Endothelial cell of umbilical vein (primary cell): ENCODE measurements at regions not wholly inside any gene's neighbourhood (a gene's known extent, or its start where the extent isn't known, plus 50 kb on each side); places are given as distances from the start of the nearest gene placed in this dataset.

Source experiments
- BruUV-seq: library from RNA; stranded (reverse); fragments of 400-500 nt; replicated peaks from 2 replicates; lab custom pipeline; 2021; lab: Mats Ljungman, UMichigan
- CTCF ChIA-PET: fragments of 300-600, 350-600 bp; sonication (Branson Sonifier 250); formaldehyde crosslinking; loops from one replicate; lab custom pipeline; 2021; ENCODE audit warnings: antibody characterized with exemption, inconsistent platforms; lab: Charles Lee
- POLR2A ChIA-PET: fragments of 300-600, 350-600 bp; sonication (Branson Sonifier 250); formaldehyde crosslinking; loops from one replicate; lab custom pipeline; 2021; ENCODE audit warnings: antibody characterized with exemption, inconsistent platforms; lab: Charles Lee
- DNase-seq: peaks from one replicate; pipeline ENCODE4 v3.0.0-alpha.2; 2011; ENCODE audit warnings: low read depth, low spot score
- FAIRE-seq: peaks from 2 replicates; lab custom pipeline; 2011; peaks lifted over from hg19 to GRCh38; lab: Jason Lieb, UNC
- H2AFZ ChIP-seq: 2 replicates; pipeline ENCODE4 v1.6.0; 2012; ENCODE audit warnings: low read depth, low read length, control low read depth, inconsistent platforms
- H3K27ac ChIP-seq: 2 replicates; pipeline ENCODE4 v1.5.1; 2011; ENCODE audit warnings: low read depth, mild to moderate bottlenecking, control low read depth, low read length, moderate library complexity; ENCODE audit not compliant: insufficient read depth
- H3K27me3 ChIP-seq, 2 experiments: 2 replicates each; pipeline versions ENCODE4 v1.6.0 to v1.6.1; 2011; ENCODE audit warnings: low read length in 2 of 2, mixed read lengths in 1 of 2; ENCODE audit not compliant: control insufficient read depth in 2 of 2, insufficient read depth in 2 of 2
- H3K36me3 ChIP-seq, 2 experiments: 2 replicates in 1 of 2; 3 replicates in 1 of 2; pipeline ENCODE4 v1.5.1; 2011; ENCODE audit warnings: low read length in 2 of 2, mild to moderate bottlenecking in 1 of 2, moderate library complexity in 1 of 2; ENCODE audit not compliant: control insufficient read depth in 2 of 2, insufficient read depth in 2 of 2; ENCODE audit errors: extremely low read depth in 1 of 2
- H3K4me1 ChIP-seq: 3 replicates; pipeline ENCODE4 v1.5.1; 2011; ENCODE audit warnings: mild to moderate bottlenecking, low read length; ENCODE audit not compliant: control insufficient read depth, insufficient read depth; ENCODE audit errors: extremely low read depth
- H3K4me2 ChIP-seq: 2 replicates; pipeline ENCODE4 v1.6.1; 2011; ENCODE audit warnings: low read length, control low read depth, mixed read lengths; ENCODE audit not compliant: insufficient read depth
- H3K4me3 ChIP-seq, 3 experiments: fragments of 200-600 bp in 1 of 3; sonication (generic), shearing (Covaris generic) in 1 of 3; replicated peaks in 1 of 3; 2 replicates each; pipeline ENCODE4 v1.5.1; 2011 to 2016; ENCODE audit warnings: control low read depth in 3 of 3, low read length in 3 of 3, mild to moderate bottlenecking in 2 of 3, inconsistent platforms in 1 of 3, low read depth in 1 of 3, moderate library complexity in 1 of 3; ENCODE audit not compliant: insufficient read depth in 1 of 3
- H3K79me2 ChIP-seq: 2 replicates; pipeline ENCODE4 v1.6.0; 2012; ENCODE audit warnings: low read length, inconsistent platforms; ENCODE audit not compliant: control insufficient read depth, insufficient read depth
- H3K9ac ChIP-seq: replicated peaks from 2 replicates; pipeline ENCODE3; 2011; ENCODE audit warnings: low read length, control low read depth; ENCODE audit not compliant: insufficient read depth; ENCODE audit errors: extremely low read depth
- H3K9me1 ChIP-seq: replicated peaks from 3 replicates; pipeline ENCODE4 v1.6.0; 2011; ENCODE audit warnings: mild to moderate bottlenecking, low read length; ENCODE audit not compliant: control insufficient read depth, insufficient read depth; ENCODE audit errors: extremely low read depth
- H3K9me3 ChIP-seq: replicated peaks from 2 replicates; pipeline ENCODE4 v1.5.1; 2012; ENCODE audit warnings: low read length, inconsistent platforms; ENCODE audit not compliant: control insufficient read depth, insufficient read depth
- H4K20me1 ChIP-seq: replicated peaks from 2 replicates; pipeline ENCODE3; 2011; ENCODE audit warnings: mild to moderate bottlenecking, low read length; ENCODE audit not compliant: control insufficient read depth, insufficient read depth; ENCODE audit errors: extremely low read depth
- FOS ChIP-seq: IDR thresholded peaks from 2 replicates; pipeline ENCODE4 v1.6.1; 2011; ENCODE audit warnings: mild to moderate bottlenecking, low read length, moderate library complexity, borderline replicate concordance; ENCODE audit not compliant: insufficient read depth
- POLR2AphosphoS5 ChIP-seq: IDR thresholded peaks from 2 replicates; pipeline ENCODE4 v1.6.1; 2012; ENCODE audit warnings: low read depth, mild to moderate bottlenecking, control low read depth, low read length, moderate library complexity; ENCODE audit not compliant: insufficient read depth
- dilution Hi-C: fragments of 300-500 bp; cut with MboI; formaldehyde crosslinking; loops from one replicate; pipeline ENCODE4 v1.15.0; 2019; ENCODE audit warnings: low sequenced_read_pairs; ENCODE audit not compliant: extremely low pct_ligation_motif_present
- intact Hi-C: fragments of 100-400 bp; cut with micrococcal nuclease; formaldehyde crosslinking; loops from one replicate; pipeline ENCODE4 v1.10.0; 2022

DNA sequence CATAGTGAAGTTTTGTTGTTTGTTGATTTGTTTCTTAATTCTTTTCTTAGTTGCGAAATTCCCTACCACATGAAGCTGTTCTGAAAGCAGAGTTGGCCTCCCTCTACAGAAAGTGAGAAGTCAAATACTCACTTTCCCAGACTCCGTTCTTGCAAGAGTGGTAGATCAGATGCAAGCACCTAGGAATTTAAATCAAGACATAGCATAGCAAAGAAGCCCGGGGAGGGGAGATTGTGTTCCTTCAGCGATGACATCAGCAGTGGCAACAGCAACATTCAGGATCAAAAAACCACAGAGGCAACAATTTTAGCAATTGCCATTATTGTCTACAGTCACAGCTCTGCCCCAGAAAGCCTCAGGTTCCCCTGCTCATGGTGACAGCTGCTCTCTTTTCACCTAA lies 580.0 kb downstream of the RNF144A start:
- no peaks in the 10 kb centered on the region for H4K20me1 ChIP-seq
- no peak overlapping the region for H3K4me2 ChIP-seq
- CTCF ChIA-PET, result no interaction called here
- H2AFZ ChIP-seq, result no peak overlapping the region
- no peaks in the 10 kb centered on the region for H3K79me2 ChIP-seq
- intact Hi-C loops (no loop called here), dilution Hi-C loops (no loop called here)
- no peak overlapping the region for H3K4me3 ChIP-seq
- no peaks in the 10 kb centered on the region for H3K4me1 ChIP-seq
- no peak overlapping the region for H3K27ac ChIP-seq
- FAIRE-seq (no peak), DNase-seq (no peak)
- POLR2A ChIA-PET, result no interaction called here
- TF ChIP-seq FOS, result no peak
- no peaks in the 10 kb centered on the region for H3K9me1 ChIP-seq
- no peaks in the 10 kb centered on the region for H3K36me3 ChIP-seq
- H3K9me3 ChIP-seq, result peaks cover 6% of the 10 kb centered on the region
- BruUV-seq, result no TSS peak
- no peak overlapping the region for H3K9ac ChIP-seq
- H3K27me3 ChIP-seq, result no peaks in the 10 kb centered on the region

DNA sequence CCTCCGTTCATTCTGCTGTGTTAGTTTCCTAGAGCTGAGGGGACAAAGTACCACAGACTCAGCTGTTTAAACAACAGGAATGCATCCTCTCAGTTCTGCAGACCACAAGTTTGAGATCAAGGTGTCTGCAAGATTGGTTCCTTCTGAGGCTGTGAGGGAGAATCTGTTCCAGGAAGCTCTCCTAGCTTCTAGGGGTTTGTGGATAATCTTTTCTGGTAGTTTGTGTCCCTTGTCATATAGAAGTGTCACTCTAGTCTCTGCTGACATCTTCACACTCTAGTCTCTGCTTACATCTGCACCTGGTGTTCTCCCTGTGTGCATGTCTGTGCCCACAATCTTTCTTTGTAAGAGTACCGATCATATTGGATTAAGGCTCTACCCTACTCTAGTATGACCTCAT lies 581.8 kb downstream of the RNF144A start:
- POLR2A ChIA-PET, result no interaction called here
- TF ChIP-seq POLR2AphosphoS5, result no peak
- peaks cover 4% of the 10 kb centered on the region for H3K9me3 ChIP-seq
- DNase-seq (no peak), FAIRE-seq (no peak)
- H3K4me1 ChIP-seq, result no peaks in the 10 kb centered on the region
- CTCF ChIA-PET, result no interaction called here
- H3K79me2 ChIP-seq, result no peaks in the 10 kb centered on the region
- no peak overlapping the region for H3K9ac ChIP-seq
- dilution Hi-C loops, result no loop called here
- H3K4me2 ChIP-seq, result no peak overlapping the region
- H3K27me3 ChIP-seq, result no peaks in the 10 kb centered on the region
- H2AFZ ChIP-seq, result no peak overlapping the region
- no peak overlapping the region for H3K4me3 ChIP-seq
- BruUV-seq, result no TSS peak
- intact Hi-C loops, result no loop called here
- no peaks in the 10 kb centered on the region for H3K9me1 ChIP-seq
- H3K27ac ChIP-seq, result no peak overlapping the region
- no peaks in the 10 kb centered on the region for H3K36me3 ChIP-seq
- no peaks in the 10 kb centered on the region for H4K20me1 ChIP-seq
